GM18498 (cell line): ENCODE measurements at regions not wholly inside any gene's neighbourhood (a gene's known extent, or its start where the extent isn't known, plus 50 kb on each side); places are given as distances from the start of the nearest gene placed in this dataset.
A peak's percentile ranks its signal among the peaks of the same experiment; 100 is the strongest.
"Not testable (repeated sequence)": the region's sequence is repeated elsewhere in the genome, so short reads cannot be mapped to it uniquely, and the experiment has no call there.

ENCODE experiments used
- ATAC-seq: cut with Tn5 transposase; IDR thresholded peaks from one replicate; pipeline ENCODE4 v1.9.1; 2021; ENCODE audit warnings: mild to moderate bottlenecking, moderate library complexity; ENCODE audit not compliant: unreplicated experiment

DNA sequence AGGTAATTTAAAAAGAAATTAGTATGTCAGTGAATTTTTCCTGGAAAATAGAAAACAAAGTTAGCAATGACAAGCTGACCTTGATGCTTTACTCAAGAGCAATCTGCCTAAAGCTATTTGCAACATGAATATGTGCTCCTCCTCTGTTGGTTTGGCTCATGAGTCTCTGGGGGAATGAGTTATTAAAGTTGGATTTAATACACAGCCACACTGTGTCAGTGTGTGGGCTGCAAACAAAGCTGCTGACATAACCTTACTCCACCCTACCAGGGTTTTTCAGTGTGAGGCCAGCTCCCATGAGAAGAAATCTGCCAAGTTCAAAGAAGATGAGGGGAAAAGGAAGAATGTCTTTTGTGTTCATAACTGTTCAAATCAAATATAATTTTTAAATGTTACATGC lies 280.5 kb downstream of the TLL1 start:
- ATAC-seq: no peak

- no peak for ATAC-seq
Observed at GRCh38 chr4:166162327-166162726, 289.3 kb downstream of the TLL1 start.

DNA sequence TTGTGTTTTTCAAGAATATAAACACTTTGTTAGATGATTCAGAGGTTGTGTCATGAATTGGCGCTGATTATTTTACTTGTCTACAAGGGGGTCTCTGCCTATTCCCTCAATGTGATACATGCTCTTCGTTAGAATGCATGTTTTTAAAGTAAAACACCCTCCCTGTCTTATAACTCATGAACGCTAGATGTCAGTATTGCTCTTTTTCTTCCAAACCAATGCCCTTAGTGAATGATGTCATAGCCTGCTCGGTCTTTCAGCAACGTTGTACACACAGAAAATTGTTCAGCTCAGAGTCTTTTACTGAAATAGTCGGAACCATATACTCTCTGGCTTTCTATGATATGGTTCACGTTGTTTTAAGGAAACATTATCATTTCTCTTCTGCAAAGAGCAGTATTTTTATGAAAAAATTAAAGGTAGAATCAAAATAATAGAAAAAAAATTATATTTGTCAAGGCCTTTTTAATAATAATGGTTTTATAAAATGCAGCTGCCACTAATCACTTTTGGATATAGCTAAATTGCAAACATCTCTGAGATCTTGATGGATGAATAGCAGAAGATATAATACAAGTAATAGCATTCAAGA lies 292.9 kb downstream of the TLL1 start:
- peak; percentile 99 for ATAC-seq

DNA sequence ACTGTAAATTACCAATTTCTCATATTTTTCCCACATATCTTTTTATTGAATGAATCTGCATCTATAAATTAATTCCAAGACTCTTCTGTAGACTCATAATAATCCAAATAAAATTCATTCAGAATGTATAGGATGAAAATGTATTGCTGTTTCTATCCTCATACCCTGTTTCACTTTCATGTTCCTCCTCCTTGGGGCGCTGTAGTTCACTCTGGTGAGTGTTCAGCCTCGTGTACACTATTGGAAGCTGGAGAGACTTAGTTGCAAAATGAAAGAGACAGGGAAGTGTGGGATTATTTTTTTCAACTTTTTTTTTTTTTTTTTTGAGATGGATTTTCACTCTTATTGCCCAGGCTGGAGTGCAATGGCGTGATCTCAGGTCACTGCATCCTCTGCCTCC lies 296.1 kb downstream of the TLL1 start:
- no peak for ATAC-seq

GRCh38 chr4:166172619-166173018 lies 299.6 kb downstream of the TLL1 start:
- ATAC-seq: no peak

GRCh38 chr4:166174717-166175490 lies 301.9 kb downstream of the TLL1 start:
- ATAC-seq: no peak

DNA sequence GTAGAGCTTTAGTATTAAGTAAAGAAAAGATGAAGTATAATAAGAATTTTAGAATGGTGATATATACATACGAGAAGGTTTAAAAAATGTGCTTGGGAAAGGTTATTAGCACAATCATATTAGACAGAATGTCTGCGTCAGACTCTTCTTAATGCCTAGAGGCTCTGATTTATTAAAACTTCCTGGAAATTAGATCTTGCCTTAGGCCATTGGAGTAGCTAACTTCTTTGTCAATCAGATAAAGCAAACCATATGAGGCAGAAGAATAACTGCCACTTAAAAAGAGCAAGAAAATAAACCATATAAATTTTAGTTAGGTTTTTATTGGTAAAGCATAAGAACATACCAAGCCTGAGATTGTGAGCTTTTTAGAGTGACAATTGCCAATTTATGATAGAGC lies 309.1 kb downstream of the TLL1 start:
- no peak for ATAC-seq

- ATAC-seq: no peak
Observed at GRCh38 chr4:166195101-166195500, 322.1 kb downstream of the TLL1 start.

DNA sequence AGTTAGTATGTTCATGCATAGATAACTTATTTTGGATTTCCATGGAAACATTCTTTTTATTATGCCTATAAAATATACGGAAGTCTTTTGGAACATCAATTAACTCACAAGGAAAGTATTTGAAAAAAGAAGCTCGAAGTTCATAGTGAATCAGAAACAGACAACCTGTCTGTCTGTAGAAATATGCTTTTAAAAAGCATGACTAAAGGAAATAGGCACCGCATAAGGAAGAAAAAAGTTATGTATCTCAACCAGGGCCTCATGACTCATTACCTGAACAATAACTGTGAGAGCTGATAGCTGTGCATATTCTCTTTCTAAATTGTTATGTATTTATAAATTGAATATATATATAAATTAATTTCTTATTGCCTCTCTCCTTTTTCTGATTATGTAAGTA lies 324.1 kb downstream of the TLL1 start:
- no peak for ATAC-seq

- ATAC-seq: no peak
Observed at GRCh38 chr4:166198041-166198440, 325.0 kb downstream of the TLL1 start.

- no peak for ATAC-seq
Observed at GRCh38 chr4:166198516-166199310, 325.7 kb downstream of the TLL1 start.

DNA sequence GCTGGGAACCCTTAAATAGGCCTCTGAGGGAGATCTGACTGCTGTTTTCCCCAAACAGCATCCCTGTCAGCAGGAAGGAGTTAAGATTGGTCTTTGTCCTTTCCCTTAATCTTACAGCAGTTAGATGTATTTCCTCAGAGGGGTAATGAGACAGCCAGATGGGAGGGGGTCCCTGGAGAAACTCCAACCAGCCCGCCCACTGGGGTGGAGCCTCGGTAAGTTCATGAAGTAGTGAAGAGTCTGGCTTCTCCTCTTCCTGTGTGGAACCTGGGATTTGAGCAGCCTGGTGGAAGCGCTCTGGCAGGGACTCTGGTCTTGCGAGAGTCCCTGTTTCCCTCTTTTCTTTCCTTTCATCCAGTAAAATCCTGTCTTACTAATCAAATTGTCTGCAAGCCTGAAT lies 330.0 kb downstream of the TLL1 start:
- no peak for ATAC-seq

DNA sequence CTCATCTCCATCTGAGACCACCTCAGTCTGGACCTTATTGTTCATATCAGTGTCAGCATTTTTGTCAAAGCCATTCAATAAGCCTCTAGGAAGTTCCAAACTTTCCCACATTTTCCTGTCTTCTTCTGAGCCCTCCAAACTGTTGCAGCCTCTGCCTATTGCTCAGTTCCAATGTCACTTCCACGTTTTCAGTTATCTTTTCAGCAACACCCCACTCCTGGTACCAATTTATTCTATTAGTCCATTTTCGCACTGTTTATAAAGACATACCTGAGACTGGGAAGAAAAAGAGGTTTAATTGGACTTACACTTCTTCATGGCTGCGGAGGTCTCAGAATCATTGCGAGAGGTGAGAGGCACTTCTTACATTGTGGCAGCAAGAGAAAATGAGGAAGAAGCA lies 339.3 kb downstream of the TLL1 start:
- ATAC-seq: not testable (repeated sequence)

DNA sequence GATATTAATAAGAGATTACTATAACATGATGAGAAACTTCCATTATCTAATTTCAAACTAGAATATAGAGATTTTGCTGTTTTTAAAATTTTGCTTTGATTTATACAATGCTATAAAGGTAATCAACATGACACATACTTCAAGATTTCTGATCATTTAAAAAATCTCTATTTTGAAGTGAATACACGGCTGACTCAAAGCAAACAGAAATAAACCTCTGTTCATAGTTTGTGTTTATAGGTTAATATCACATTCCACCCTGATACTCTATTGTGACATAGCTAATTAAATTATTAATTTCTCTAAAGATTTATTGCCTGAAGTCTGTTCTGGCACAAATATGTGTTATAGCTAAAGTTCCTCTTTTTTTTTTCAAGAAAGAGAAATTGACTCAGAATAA lies 349.2 kb downstream of the TLL1 start:
- no peak for ATAC-seq

GRCh38 chr4:166228112-166228511 lies 355.1 kb downstream of the TLL1 start:
- ATAC-seq: no peak

- ATAC-seq: no peak
Observed at GRCh38 chr4:166229799-166230198, 356.8 kb downstream of the TLL1 start.

DNA sequence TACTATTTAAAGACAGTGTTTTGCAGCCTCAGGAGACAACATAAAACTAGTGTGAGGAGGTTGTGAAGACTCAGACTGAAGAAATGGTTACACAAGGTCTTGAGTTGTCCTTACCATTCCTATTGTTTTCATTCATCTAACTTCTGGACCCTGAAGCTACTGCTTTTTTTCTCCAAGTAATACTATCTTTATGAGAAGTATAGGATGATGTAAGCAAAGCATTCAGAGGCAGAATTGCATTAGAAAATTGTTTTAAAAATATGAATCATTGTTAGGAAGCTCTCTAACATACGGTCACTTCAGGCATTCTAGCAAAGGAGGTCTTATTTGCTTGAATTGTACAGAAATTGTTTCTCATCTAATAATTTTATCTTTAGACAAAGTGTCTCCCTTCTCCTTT lies 357.8 kb downstream of the TLL1 start:
- no peak for ATAC-seq

- no peak for ATAC-seq
Observed at GRCh38 chr4:166239354-166239753, 366.3 kb downstream of the TLL1 start.

DNA sequence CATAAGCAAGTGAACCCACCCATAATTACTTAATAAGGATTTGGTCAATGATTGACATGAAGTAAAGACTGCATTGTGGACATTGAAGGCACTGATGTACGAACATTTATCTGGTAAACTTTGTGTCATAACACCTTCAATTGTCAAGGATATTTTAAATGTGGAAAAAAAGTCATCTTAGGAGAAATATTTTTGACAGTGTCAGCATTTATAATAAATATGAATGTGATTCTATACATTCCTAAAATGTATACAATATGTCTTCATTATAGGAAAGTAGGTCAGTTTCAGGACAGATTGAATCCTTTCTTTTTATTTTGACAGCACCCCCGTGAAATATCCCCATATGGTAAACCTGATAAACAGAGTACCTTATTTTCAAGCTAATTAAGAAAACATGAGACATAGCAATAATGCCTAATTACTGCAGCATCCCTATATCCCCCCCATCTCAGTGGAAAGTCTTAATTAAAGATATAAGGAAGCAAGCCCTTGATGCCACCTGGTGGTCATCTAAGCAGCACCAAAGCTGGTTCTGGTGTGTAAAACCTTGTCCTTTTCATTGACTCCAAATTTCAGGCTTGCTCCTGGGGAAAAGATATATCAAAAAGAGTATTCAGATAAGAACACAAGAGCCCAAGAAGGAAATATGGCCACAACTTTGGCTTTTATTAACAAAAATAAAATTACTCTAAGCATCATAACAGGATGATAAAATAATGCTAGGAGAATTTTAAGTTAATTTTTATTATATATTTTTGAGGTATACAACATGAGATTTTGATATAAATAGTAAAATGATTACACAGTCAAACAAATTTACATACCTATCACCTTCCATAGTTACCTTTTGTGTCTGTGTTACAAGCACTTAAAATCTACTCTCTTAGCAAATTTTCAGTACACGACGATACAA lies 379.7 kb downstream of the TLL1 start:
- ATAC-seq: no peak

- no peak for ATAC-seq
Observed at GRCh38 chr4:166257276-166257675, 384.2 kb downstream of the TLL1 start.

DNA sequence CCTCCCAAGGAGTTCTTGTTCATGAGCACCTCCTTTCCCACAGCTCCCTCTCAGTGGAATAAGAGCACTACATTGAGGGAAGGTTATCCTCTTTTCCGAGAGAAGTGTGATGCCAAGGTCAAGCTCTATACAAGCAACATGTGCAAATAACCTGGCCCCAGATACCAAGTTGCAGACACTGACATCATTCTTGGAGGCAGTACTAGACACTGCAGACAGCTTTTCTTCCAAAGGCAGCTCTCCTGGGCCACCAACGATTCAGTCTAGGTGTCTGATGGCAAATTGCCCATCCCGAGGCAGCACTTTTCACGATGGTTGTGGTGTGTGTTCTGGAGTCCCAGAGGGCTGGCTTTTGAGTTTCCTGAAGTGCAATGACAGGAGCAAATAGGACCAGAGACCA lies 384.9 kb downstream of the TLL1 start:
- no peak for ATAC-seq
